ENCODE measurements at regions not wholly inside any gene's neighbourhood (a gene's known extent, or its start where the extent isn't known, plus 50 kb on each side); places are given as distances from the start of the nearest gene placed in this dataset.
"Not testable (repeated sequence)": the region's sequence is repeated elsewhere in the genome, so short reads cannot be mapped to it uniquely, and the experiment has no call there.

GRCh38 chr11:3538220-3538619, 103.6 kb downstream of the ART5 start:
- H3K9me3 ChIP-seq; DNase-seq (ENCODE audit: low spot score in 2 of 2); H3K36me3 ChIP-seq; H3K4me1 ChIP-seq; H3K27ac ChIP-seq; H3K4me3 ChIP-seq; H3K27me3 ChIP-seq; intact Hi-C loops (cut with DNase I): not testable (repeated sequence)

DNA sequence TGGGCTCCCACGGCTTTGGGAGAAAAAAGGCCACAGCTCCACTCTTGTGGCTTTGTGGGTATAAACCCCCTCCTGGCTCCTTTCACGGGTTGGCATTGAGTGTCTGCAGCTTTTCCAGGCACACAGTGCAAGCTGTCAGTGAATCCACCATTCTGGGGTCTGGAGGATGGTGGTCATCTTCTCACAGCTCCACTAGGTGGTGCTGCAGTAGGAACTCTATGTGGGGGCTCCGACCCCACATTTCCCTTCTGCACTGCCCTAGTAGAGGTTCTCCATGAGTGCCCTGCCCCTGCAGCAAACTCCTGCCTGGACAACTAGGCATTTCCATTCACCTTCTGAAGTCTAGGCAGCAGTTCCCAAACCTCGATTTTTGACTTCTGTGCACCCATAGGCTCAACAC, 104.5 kb downstream of the ART5 start:
- H3K27me3 ChIP-seq; DNase-seq (ENCODE audit: low spot score in 2 of 2); H3K4me3 ChIP-seq; H3K27ac ChIP-seq; H3K36me3 ChIP-seq; intact Hi-C loops (cut with DNase I); H3K4me1 ChIP-seq; H3K9me3 ChIP-seq: not testable (repeated sequence)

DNA sequence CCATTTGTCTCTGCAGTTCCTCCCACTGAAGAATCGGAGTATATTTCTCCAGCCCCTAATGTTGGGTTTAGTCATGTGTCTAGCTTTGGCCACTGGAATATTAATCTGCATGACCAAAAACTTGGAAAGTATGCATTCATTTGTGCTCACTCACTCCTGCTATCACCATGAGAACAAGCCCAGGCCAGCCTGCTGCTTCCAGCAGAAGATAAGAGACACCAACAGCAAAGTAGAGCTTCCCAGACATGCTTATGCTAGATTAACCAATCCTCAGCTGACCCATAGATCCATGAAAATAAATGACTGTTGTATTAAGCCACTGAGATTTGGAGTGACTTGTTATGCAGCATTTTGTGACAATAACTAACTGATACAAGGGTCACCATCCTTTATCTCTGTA, 108.8 kb downstream of the ART5 start:
- DNase-seq (ENCODE audit: low spot score in 2 of 2); H3K27me3 ChIP-seq; H3K27ac ChIP-seq; H3K36me3 ChIP-seq; H3K9me3 ChIP-seq; H3K4me1 ChIP-seq; H3K4me3 ChIP-seq; intact Hi-C loops (cut with DNase I): not testable (repeated sequence)

GRCh38 chr11:3531280-3531679, 110.5 kb downstream of the ART5 start:
- H3K4me1 ChIP-seq; H3K9me3 ChIP-seq; H3K36me3 ChIP-seq; H3K27me3 ChIP-seq; DNase-seq (ENCODE audit: low spot score in 2 of 2); H3K4me3 ChIP-seq; intact Hi-C loops (cut with DNase I); H3K27ac ChIP-seq: not testable (repeated sequence)

- DNase-seq (ENCODE audit: low spot score in 2 of 2); H3K4me3 ChIP-seq; H3K4me1 ChIP-seq; H3K36me3 ChIP-seq; H3K27ac ChIP-seq; H3K9me3 ChIP-seq; H3K27me3 ChIP-seq; intact Hi-C loops (cut with DNase I): not testable (repeated sequence)
Measured at GRCh38 chr11:3523567-3523966, 118.2 kb downstream of the ART5 start.

DNA sequence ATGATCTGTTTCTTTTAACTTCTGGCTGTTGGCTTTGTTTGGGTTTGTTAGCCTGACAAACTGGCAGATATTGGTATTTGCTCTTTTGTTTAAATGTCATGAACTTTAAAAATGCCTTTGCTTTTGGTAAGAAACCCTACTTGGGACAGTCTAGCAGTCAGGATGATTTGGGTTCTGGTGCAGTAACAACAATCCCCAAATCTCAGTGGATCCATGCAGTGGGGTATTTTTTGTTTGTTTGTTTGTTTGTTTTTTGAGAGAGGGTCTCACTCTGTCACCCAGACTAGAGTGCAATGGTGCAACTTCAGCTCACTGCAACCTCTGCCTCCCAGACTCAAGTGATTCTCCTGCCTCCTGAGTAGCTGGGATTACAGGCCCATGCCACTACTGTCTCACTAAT, 120.9 kb downstream of the ART5 start:
- H3K4me1 ChIP-seq; H3K27me3 ChIP-seq; H3K4me3 ChIP-seq; H3K36me3 ChIP-seq; intact Hi-C loops (cut with DNase I); H3K27ac ChIP-seq; H3K9me3 ChIP-seq; DNase-seq (ENCODE audit: low spot score in 2 of 2): not testable (repeated sequence)

GRCh38 chr11:3519841-3520240, 122.0 kb downstream of the ART5 start:
- H3K27ac ChIP-seq; H3K4me3 ChIP-seq; DNase-seq (ENCODE audit: low spot score in 2 of 2); intact Hi-C loops (cut with DNase I); H3K4me1 ChIP-seq; H3K36me3 ChIP-seq; H3K9me3 ChIP-seq; H3K27me3 ChIP-seq: not testable (repeated sequence)

DNA sequence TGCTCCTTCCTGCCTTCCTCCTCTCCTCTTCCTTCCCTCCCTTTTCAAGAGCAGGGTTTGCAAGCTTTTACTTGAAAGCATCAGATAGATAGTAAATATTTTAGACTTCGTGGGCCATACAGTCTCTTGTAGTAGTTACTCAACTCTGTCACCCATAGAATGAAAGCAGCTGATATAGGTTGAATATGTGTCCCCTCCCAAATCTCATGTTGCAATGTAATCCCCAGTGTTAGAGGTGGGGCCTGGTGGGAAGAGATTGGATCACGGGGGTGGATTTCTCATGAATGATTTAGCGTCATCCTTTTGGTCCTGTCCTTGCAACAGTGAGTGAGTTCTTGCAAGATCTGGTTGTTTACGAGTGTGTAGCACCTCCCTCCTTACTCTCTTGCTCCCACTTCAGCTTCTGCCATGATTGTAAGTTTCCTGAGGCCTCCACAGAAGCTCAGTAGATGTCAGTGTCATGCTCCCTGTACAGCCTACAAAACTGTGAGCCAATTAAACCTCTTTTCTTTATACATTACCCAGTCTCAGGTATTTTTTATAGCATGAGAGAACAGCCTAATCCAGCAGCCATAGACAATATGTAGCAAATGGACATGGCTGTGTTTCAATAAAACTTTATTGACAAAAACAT, 124.7 kb downstream of the ART5 start:
- H3K4me1 ChIP-seq; DNase-seq (ENCODE audit: low spot score in 2 of 2); H3K27ac ChIP-seq; intact Hi-C loops (cut with DNase I); H3K27me3 ChIP-seq; H3K4me3 ChIP-seq; H3K36me3 ChIP-seq; H3K9me3 ChIP-seq: not testable (repeated sequence)

DNA sequence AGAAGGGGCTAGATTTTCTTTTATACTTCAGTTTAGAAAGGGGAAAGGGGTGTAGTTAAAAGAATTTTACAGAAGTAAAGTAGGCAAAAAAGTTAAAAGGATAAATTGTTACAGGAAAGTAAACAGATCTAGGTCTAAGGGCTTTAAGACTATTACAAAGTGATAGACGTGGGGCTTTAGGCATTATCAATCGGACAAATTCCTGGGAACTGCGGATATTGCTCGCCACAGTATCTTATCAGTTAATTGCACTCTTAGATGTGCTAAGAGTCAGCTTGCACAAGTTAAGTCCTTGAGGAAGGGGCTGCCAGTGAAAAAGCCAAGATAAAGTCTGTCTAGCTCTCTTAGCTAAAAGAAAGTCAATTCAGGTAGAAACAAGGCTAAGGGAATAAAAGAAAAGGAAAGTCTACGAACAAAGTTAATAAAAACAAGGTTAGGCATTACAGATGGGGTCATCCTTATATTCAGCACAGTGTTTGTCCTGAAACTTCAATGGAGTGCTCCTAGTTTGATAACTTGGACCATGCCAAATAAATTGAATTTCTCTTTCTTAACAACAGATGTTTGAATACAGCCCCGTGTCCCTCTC, 125.4 kb downstream of the ART5 start:
- H3K9me3 ChIP-seq; H3K4me3 ChIP-seq; intact Hi-C loops (cut with DNase I); H3K36me3 ChIP-seq; H3K4me1 ChIP-seq; DNase-seq (ENCODE audit: low spot score in 2 of 2); H3K27ac ChIP-seq; H3K27me3 ChIP-seq: not testable (repeated sequence)

DNA sequence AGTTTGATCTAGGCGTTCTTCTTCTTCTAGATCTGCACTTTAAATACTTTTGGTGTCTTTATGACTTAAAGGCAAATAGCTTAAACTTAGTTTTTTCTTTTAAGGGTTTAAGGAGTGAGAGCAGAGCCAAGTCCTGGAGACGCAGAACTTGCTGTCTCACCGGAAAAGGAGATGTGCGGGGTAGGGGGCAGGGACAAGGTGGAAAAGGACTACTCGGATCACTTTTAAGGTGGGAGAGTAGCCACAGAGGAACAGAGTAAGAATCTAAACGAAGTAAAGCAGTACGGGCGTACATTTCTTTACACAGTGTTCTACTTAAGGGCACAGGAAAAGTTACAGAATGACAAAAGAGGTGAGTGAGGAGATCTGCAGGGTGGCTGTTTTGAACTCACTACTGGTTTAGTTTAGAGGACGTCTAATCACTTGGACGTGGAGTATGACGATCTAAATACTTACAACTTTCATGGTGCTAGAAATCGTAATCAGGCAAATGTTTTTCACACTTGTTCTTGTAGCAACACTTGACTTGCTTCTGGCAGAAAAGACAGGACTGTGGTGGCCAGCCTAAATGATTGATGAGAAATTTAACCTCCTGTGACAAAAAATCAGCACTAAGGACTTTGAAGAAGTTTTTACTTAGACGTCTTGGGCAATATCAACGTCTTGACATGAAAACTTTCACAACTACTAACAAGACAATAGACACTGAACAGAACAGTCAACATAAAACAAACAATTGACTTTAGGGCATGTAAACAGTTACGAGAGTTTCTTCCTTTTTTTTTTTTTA, 127.0 kb downstream of the ART5 start:
- DNase-seq (ENCODE audit: low spot score in 2 of 2); intact Hi-C loops (cut with DNase I); H3K27me3 ChIP-seq; H3K36me3 ChIP-seq; H3K4me3 ChIP-seq; H3K9me3 ChIP-seq; H3K4me1 ChIP-seq; H3K27ac ChIP-seq: not testable (repeated sequence)

DNA sequence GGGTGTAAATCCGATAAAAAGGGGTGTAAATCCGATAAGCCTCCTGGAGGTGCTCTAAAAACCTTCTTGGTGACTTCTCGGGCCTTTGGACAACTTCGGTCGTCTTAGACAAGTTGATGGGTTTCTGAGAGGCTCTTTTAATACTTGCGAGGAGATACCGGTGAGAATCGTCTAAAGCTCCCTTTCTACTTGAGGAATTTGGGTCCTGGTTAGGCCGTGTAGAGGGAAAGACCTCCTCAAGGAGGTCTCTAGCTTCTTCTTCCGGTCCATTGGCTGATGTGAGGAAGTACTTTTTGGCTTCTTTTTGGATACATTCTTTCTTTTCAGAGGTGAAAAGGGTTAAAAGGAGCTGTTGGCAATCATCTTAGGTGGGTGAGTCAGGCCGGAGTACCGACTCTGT, 128.5 kb downstream of the ART5 start:
- H3K36me3 ChIP-seq; H3K4me1 ChIP-seq; H3K9me3 ChIP-seq; DNase-seq (ENCODE audit: low spot score in 2 of 2); H3K27me3 ChIP-seq; H3K4me3 ChIP-seq; H3K27ac ChIP-seq; intact Hi-C loops (cut with DNase I): not testable (repeated sequence)

GRCh38 chr11:3512751-3513150, 129.0 kb downstream of the ART5 start:
- H3K27me3 ChIP-seq; H3K4me1 ChIP-seq; H3K9me3 ChIP-seq; DNase-seq (ENCODE audit: low spot score in 2 of 2); H3K4me3 ChIP-seq; intact Hi-C loops (cut with DNase I); H3K36me3 ChIP-seq; H3K27ac ChIP-seq: not testable (repeated sequence)

DNA sequence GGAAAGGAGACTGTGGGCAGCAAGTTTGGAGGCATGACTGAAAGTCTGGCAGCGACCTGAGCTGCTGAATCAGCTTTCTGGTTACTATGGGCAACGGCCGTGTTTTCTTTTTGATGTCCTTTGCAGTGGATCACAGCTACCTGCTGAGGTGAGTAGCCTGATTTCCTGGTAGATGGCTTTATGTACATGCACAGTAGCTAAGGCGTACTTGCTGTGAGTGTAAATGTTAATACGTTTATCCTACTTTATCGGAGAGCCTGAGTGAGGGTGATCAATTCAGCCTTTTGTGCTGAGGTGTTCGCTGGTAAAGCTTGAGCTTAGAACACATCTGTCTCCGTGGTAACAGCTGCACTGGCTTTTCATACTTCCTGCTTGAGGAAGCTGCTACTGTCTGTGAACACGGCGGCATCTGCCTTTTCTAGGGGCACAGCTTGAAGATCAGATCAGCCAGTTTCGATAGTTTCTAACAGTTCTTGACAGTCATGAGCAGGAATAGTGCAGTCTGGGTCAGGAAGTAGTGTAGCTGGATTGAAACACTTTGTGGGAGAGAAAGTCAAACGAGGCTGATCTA, 129.6 kb downstream of the ART5 start:
- intact Hi-C loops (cut with DNase I); H3K4me3 ChIP-seq; H3K9me3 ChIP-seq; H3K4me1 ChIP-seq; H3K27me3 ChIP-seq; H3K27ac ChIP-seq; H3K36me3 ChIP-seq; DNase-seq (ENCODE audit: low spot score in 2 of 2): not testable (repeated sequence)

- H3K27me3 ChIP-seq; H3K27ac ChIP-seq; H3K9me3 ChIP-seq; H3K4me3 ChIP-seq; intact Hi-C loops (cut with DNase I); H3K4me1 ChIP-seq; H3K36me3 ChIP-seq; DNase-seq (ENCODE audit: low spot score in 2 of 2): not testable (repeated sequence)
Measured at GRCh38 chr11:3511416-3512132, 130.2 kb downstream of the ART5 start.

Data from ascending aorta (tissue), 2 donors.